ENCODE measurements at regions not wholly inside any gene's neighbourhood (a gene's known extent, or its start where the extent isn't known, plus 50 kb on each side); places are given as distances from the start of the nearest gene placed in this dataset.

DNA sequence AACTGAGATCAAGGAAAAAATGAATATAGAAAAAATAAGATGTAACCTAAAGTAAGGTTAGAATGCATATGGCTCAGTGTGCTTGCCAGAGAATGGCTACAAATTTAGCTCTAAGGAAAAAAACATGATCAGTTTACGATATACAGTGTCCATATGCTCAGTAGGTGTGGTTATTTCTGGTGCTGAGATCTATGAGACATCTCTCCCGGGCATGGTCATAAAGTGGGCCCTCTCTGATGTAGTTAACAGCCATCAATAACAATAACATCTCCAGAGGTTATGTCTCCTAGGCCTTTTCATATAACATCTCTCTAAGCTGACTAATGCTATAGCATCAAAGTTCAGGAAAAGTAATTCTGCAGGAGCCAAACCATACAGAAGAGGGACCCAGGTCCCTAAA is 56.3 kb upstream of the UBE2E3 start:
- TF ChIP-seq, protein P1, sequence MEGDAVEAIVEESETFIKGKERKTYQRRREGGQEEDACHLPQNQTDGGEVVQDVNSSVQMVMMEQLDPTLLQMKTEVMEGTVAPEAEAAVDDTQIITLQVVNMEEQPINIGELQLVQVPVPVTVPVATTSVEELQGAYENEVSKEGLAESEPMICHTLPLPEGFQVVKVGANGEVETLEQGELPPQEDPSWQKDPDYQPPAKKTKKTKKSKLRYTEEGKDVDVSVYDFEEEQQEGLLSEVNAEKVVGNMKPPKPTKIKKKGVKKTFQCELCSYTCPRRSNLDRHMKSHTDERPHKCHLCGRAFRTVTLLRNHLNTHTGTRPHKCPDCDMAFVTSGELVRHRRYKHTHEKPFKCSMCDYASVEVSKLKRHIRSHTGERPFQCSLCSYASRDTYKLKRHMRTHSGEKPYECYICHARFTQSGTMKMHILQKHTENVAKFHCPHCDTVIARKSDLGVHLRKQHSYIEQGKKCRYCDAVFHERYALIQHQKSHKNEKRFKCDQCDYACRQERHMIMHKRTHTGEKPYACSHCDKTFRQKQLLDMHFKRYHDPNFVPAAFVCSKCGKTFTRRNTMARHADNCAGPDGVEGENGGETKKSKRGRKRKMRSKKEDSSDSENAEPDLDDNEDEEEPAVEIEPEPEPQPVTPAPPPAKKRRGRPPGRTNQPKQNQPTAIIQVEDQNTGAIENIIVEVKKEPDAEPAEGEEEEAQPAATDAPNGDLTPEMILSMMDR (conservative IDR thresholded peaks at IDR 0.05) = no peak
- H2BK120ac ChIP-seq (ENCODE audit: low read depth, low read length, poor library complexity, severe bottlenecking) = no peak overlapping the region
- H3K23ac ChIP-seq (ENCODE audit: insufficient read length, low read depth, low read length) = no peak overlapping the region
- H4K5ac ChIP-seq (ENCODE audit: insufficient read length, low read depth, low read length) = no peak overlapping the region
- H2BK15ac ChIP-seq (ENCODE audit: low read depth, low read length) = no peak overlapping the region
- no peak overlapping the region for H3K9ac ChIP-seq (ENCODE audit: extremely low read depth, insufficient read length, low read length)
- H2AK5ac ChIP-seq (ENCODE audit: insufficient read length, low read length) = no peak overlapping the region
- no peaks in the 10 kb centered on the region for H3K27me3 ChIP-seq (ENCODE audit: insufficient read depth, low read length)
- no peak overlapping the region for H2BK20ac ChIP-seq (ENCODE audit: low read depth, low read length, poor library complexity, severe bottlenecking)
- WGBS (ENCODE audit: extremely low coverage, insufficient read length, low lambda C conversion rate) = no CpG with 5 or more reads among the region's 2 CpGs
- no peak overlapping the region for H3K14ac ChIP-seq (ENCODE audit: insufficient read depth, low read length)
- H3K79me2 ChIP-seq (ENCODE audit: insufficient read depth, low read length) = no peaks in the 10 kb centered on the region
- no peak overlapping the region for H3K4me2 ChIP-seq (ENCODE audit: insufficient read depth, insufficient read length, low read length)
- H2AFZ ChIP-seq (ENCODE audit: low read length) = no peak overlapping the region
- no peak overlapping the region for H4K91ac ChIP-seq (ENCODE audit: insufficient read length, low read depth, low read length)
- no peaks in the 10 kb centered on the region for H3K79me1 ChIP-seq (ENCODE audit: insufficient read depth, low read depth, low read length, poor library complexity, severe bottlenecking)
- Mint-ChIP-seq H3K9me3 (no peaks in the 10 kb centered on the region), H3K27me3 (ENCODE audit: low read depth) (no peaks in the 10 kb centered on the region), H3K27ac (no peak overlapping the region), H3K36me3 (ENCODE audit: insufficient read depth in 1 of 3, low read depth in 3 of 3) (no peaks in the 10 kb centered on the region), H3K4me1 (no peaks in the 10 kb centered on the region), H3K4me3 (no peak overlapping the region)
- no peak overlapping the region for H3T11ph ChIP-seq (ENCODE audit: low read length)
- H2BK12ac ChIP-seq (ENCODE audit: insufficient read length, low read depth, low read length) = no peak overlapping the region
- H3K18ac ChIP-seq (ENCODE audit: insufficient read length, low read depth, low read length) = no peak overlapping the region
- H3K4ac ChIP-seq (ENCODE audit: low read depth, low read length) = no peak overlapping the region
- no peak overlapping the region for H3K56ac ChIP-seq (ENCODE audit: insufficient read length, low read depth, low read length)
- H4K8ac ChIP-seq (replicated peaks; ENCODE audit: insufficient read length, low read depth, low read length) = no peak overlapping the region
- no peaks in the 10 kb centered on the region for H3K23me2 ChIP-seq (ENCODE audit: insufficient read length, low read depth, low read length, poor library complexity, severe bottlenecking)
- H4K20me1 ChIP-seq (ENCODE audit: control insufficient read depth, insufficient read depth, insufficient read length) = no peaks in the 10 kb centered on the region
- no peak overlapping the region for H3K27ac ChIP-seq (ENCODE audit: insufficient read length, low read depth, low read length)
- H3K4me1 ChIP-seq (ENCODE audit: insufficient read depth, low read length) = no peaks in the 10 kb centered on the region
- H3K9me3 ChIP-seq (ENCODE audit: control insufficient read depth, low read depth, low read length) = no peaks in the 10 kb centered on the region
- no peak overlapping the region for H2BK5ac ChIP-seq (ENCODE audit: insufficient read length, low read length)
- no peak for DNase-seq

Data from H9 (cell line).